Endothelial cell of umbilical vein (primary cell): ENCODE measurements at regions not wholly inside any gene's neighbourhood (a gene's known extent, or its start where the extent isn't known, plus 50 kb on each side); places are given as distances from the start of the nearest gene placed in this dataset.

Experiments used
- BruUV-seq: library from RNA; stranded (reverse); fragments of 400-500 nt; replicated peaks from 2 replicates; lab custom pipeline; 2021; lab: Mats Ljungman, UMichigan
- CTCF ChIA-PET: fragments of 300-600, 350-600 bp; sonication (Branson Sonifier 250); formaldehyde crosslinking; loops from one replicate; lab custom pipeline; 2021; ENCODE audit warnings: antibody characterized with exemption, inconsistent platforms; lab: Charles Lee
- POLR2A ChIA-PET: fragments of 300-600, 350-600 bp; sonication (Branson Sonifier 250); formaldehyde crosslinking; loops from one replicate; lab custom pipeline; 2021; ENCODE audit warnings: antibody characterized with exemption, inconsistent platforms; lab: Charles Lee
- DNase-seq: peaks from one replicate; pipeline ENCODE4 v3.0.0-alpha.2; 2011; ENCODE audit warnings: low read depth, low spot score
- FAIRE-seq: peaks from 2 replicates; lab custom pipeline; 2011; peaks lifted over from hg19 to GRCh38; lab: Jason Lieb, UNC
- H2AFZ ChIP-seq: 2 replicates; pipeline ENCODE4 v1.6.0; 2012; ENCODE audit warnings: low read depth, low read length, control low read depth, inconsistent platforms
- H3K27ac ChIP-seq: 2 replicates; pipeline ENCODE4 v1.5.1; 2011; ENCODE audit warnings: low read depth, mild to moderate bottlenecking, control low read depth, low read length, moderate library complexity; ENCODE audit not compliant: insufficient read depth
- H3K27me3 ChIP-seq, 2 experiments: 2 replicates each; pipeline versions ENCODE4 v1.6.0 to v1.6.1; 2011; ENCODE audit warnings: low read length in 2 of 2, mixed read lengths in 1 of 2; ENCODE audit not compliant: control insufficient read depth in 2 of 2, insufficient read depth in 2 of 2
- H3K36me3 ChIP-seq, 2 experiments: 2 replicates in 1 of 2; 3 replicates in 1 of 2; pipeline ENCODE4 v1.5.1; 2011; ENCODE audit warnings: low read length in 2 of 2, mild to moderate bottlenecking in 1 of 2, moderate library complexity in 1 of 2; ENCODE audit not compliant: control insufficient read depth in 2 of 2, insufficient read depth in 2 of 2; ENCODE audit errors: extremely low read depth in 1 of 2
- H3K4me1 ChIP-seq: 3 replicates; pipeline ENCODE4 v1.5.1; 2011; ENCODE audit warnings: mild to moderate bottlenecking, low read length; ENCODE audit not compliant: control insufficient read depth, insufficient read depth; ENCODE audit errors: extremely low read depth
- H3K4me2 ChIP-seq: 2 replicates; pipeline ENCODE4 v1.6.1; 2011; ENCODE audit warnings: low read length, control low read depth, mixed read lengths; ENCODE audit not compliant: insufficient read depth
- H3K4me3 ChIP-seq, 3 experiments: fragments of 200-600 bp in 1 of 3; sonication (generic), shearing (Covaris generic) in 1 of 3; replicated peaks in 1 of 3; 2 replicates each; pipeline ENCODE4 v1.5.1; 2011 to 2016; ENCODE audit warnings: control low read depth in 3 of 3, low read length in 3 of 3, mild to moderate bottlenecking in 2 of 3, inconsistent platforms in 1 of 3, low read depth in 1 of 3, moderate library complexity in 1 of 3; ENCODE audit not compliant: insufficient read depth in 1 of 3
- H3K79me2 ChIP-seq: 2 replicates; pipeline ENCODE4 v1.6.0; 2012; ENCODE audit warnings: low read length, inconsistent platforms; ENCODE audit not compliant: control insufficient read depth, insufficient read depth
- H3K9ac ChIP-seq: replicated peaks from 2 replicates; pipeline ENCODE3; 2011; ENCODE audit warnings: low read length, control low read depth; ENCODE audit not compliant: insufficient read depth; ENCODE audit errors: extremely low read depth
- H3K9me1 ChIP-seq: replicated peaks from 3 replicates; pipeline ENCODE4 v1.6.0; 2011; ENCODE audit warnings: mild to moderate bottlenecking, low read length; ENCODE audit not compliant: control insufficient read depth, insufficient read depth; ENCODE audit errors: extremely low read depth
- H3K9me3 ChIP-seq: replicated peaks from 2 replicates; pipeline ENCODE4 v1.5.1; 2012; ENCODE audit warnings: low read length, inconsistent platforms; ENCODE audit not compliant: control insufficient read depth, insufficient read depth
- H4K20me1 ChIP-seq: replicated peaks from 2 replicates; pipeline ENCODE3; 2011; ENCODE audit warnings: mild to moderate bottlenecking, low read length; ENCODE audit not compliant: control insufficient read depth, insufficient read depth; ENCODE audit errors: extremely low read depth
- CTCF ChIP-seq, 2 donors: IDR thresholded peaks; 1 replicate in 1 of 2; 2 replicates in 1 of 2; pipeline ENCODE4 v1.5.1; 2011; ENCODE audit warnings: low read length in 2 of 2, mild to moderate bottlenecking in 2 of 2, moderate library complexity in 2 of 2, control low read depth in 1 of 2, inconsistent platforms in 1 of 2, low read depth in 1 of 2; ENCODE audit not compliant: insufficient read depth in 1 of 2; ENCODE audit errors: extremely low read depth in 1 of 2
- EZH2 ChIP-seq: IDR thresholded peaks from 2 replicates; pipeline ENCODE4 v1.6.1; 2012; ENCODE audit warnings: borderline replicate concordance, low read depth, mild to moderate bottlenecking, moderate library complexity, low read length, inconsistent platforms; ENCODE audit not compliant: severe bottlenecking
- FOS ChIP-seq: IDR thresholded peaks from 2 replicates; pipeline ENCODE4 v1.6.1; 2011; ENCODE audit warnings: mild to moderate bottlenecking, low read length, moderate library complexity, borderline replicate concordance; ENCODE audit not compliant: insufficient read depth
- GATA2 ChIP-seq: IDR thresholded peaks from 2 replicates; pipeline ENCODE4 v1.7.0; 2011; ENCODE audit warnings: low read depth, mild to moderate bottlenecking, moderate library complexity, mixed read lengths, low read length; ENCODE audit not compliant: insufficient read length, insufficient read depth
- JUN ChIP-seq: IDR thresholded peaks from 2 replicates; pipeline ENCODE4 v1.6.1; 2011; ENCODE audit warnings: borderline replicate concordance, low read depth; ENCODE audit not compliant: insufficient read length, insufficient read depth
- MYC ChIP-seq: IDR thresholded peaks from one replicate; pipeline ENCODE4 v1.6.1; 2011; ENCODE audit warnings: mild to moderate bottlenecking, low read depth, low read length
- POLR2A ChIP-seq: IDR thresholded peaks from 2 replicates; pipeline ENCODE4 v1.6.1; 2012; ENCODE audit warnings: low read depth, mild to moderate bottlenecking, control low read depth, low read length
- POLR2AphosphoS5 ChIP-seq: IDR thresholded peaks from 2 replicates; pipeline ENCODE4 v1.6.1; 2012; ENCODE audit warnings: low read depth, mild to moderate bottlenecking, control low read depth, low read length, moderate library complexity; ENCODE audit not compliant: insufficient read depth
- dilution Hi-C: fragments of 300-500 bp; cut with MboI; formaldehyde crosslinking; loops from one replicate; pipeline ENCODE4 v1.15.0; 2019; ENCODE audit warnings: low sequenced_read_pairs; ENCODE audit not compliant: extremely low pct_ligation_motif_present
- intact Hi-C: fragments of 100-400 bp; cut with micrococcal nuclease; formaldehyde crosslinking; loops from one replicate; pipeline ENCODE4 v1.10.0; 2022
- TF ChIP-seq, protein P1 (sequence below): IDR thresholded peaks from 2 replicates; pipeline ENCODE4 v1.6.1; 2011; ENCODE audit not compliant: insufficient read depth, insufficient read length

DNA sequence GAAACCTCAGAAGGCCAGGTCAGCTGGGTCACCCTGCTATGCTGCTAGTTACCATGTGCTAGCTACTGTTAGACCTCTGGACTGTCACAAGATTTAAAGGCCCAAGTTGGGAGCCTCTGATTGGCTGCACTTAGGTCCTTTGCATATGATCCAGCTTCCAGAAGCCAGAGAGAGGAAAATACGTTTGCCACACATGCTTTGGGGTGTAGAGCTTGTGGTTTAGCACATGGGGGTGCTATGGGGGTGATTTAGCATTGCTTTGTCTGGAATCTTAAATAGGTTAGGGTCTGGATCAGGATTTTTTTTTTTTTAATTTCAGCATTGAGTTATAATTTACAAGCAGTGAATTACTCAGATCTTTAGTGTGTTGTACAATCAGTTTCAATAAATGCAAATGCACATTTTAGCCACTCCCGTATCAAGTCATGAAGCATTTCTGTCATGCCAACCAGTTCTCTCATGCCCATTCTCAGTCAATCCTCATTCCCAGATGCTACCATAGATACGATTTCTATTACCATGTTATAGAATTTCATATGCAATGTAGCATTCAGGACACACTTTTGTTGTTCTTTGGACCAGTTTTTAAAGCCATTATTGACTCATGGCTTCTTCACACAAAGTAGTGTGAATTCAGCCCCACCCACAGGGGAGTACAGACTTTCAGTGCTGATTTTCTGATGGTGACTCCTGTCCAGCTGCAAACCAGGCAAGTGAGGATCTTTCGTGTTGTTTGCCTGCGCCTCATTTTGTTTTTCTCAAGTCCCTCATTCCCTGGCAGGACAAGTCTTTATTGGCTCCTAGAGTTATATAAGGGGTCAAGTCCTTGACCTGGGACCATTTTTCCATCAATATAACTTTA, 250.4 kb downstream of the LRRC70 start:
- intact Hi-C loops (no loop called here), dilution Hi-C loops (no loop called here)
- ChIA-PET POLR2A (no interaction called here), CTCF (no interaction called here)
- no peaks in the 10 kb centered on the region for H3K36me3 ChIP-seq
- no TSS peak for BruUV-seq
- H3K27me3 ChIP-seq, result no peaks in the 10 kb centered on the region
- no peaks in the 10 kb centered on the region for H4K20me1 ChIP-seq
- H3K4me2 ChIP-seq, result no peak overlapping the region
- no peaks in the 10 kb centered on the region for H3K9me1 ChIP-seq
- H3K4me1 ChIP-seq, result no peaks in the 10 kb centered on the region
- no peak overlapping the region for H3K27ac ChIP-seq
- TF ChIP-seq GATA2 (no peak), JUN (no peak), POLR2A (no peak), CTCF (IDR thresholded peaks at IDR 0.05; ENCODE audit: extremely low read depth in 1 of 2, insufficient read depth in 1 of 2, low read depth in 1 of 2, low read length in 2 of 2) (no peak), MYC (no peak), POLR2AphosphoS5 (no peak), FOS (no peak), EZH2 (no peak)
- TF ChIP-seq, protein P1, sequence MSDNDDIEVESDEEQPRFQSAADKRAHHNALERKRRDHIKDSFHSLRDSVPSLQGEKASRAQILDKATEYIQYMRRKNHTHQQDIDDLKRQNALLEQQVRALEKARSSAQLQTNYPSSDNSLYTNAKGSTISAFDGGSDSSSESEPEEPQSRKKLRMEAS, result no peak
- no peak overlapping the region for H3K4me3 ChIP-seq
- no peak for DNase-seq
- no peaks in the 10 kb centered on the region for H3K9me3 ChIP-seq
- no peaks in the 10 kb centered on the region for H3K79me2 ChIP-seq
- H2AFZ ChIP-seq, result no peak overlapping the region
- FAIRE-seq, result no peak
- no peak overlapping the region for H3K9ac ChIP-seq
